DND-41 (cell line): ENCODE measurements at regions not wholly inside any gene's neighbourhood (a gene's known extent, or its start where the extent isn't known, plus 50 kb on each side); places are given as distances from the start of the nearest gene placed in this dataset.

Source experiments
- ATAC-seq: fragments of 200-7000 bp; cut with Tn5 transposase; 3 replicates; pipeline ENCODE4 v1.9.1; 2021; ENCODE audit warnings: low read depth; ENCODE audit not compliant: insufficient read depth
- DNase-seq: peaks from one replicate; pipeline ENCODE4 v3.0.0-alpha.2; 2020
- H2AFZ ChIP-seq: 2 replicates; pipeline ENCODE4 v1.6.0; 2012; ENCODE audit warnings: low read depth, low read length
- H3K27ac ChIP-seq: 2 replicates; pipeline ENCODE4 v1.5.1; 2012; ENCODE audit warnings: low read length, inconsistent platforms
- H3K27me3 ChIP-seq: fragments of 200-600 bp; sonication (generic); 2 replicates; pipeline ENCODE4 v1.6.0; 2012; ENCODE audit warnings: low read length, mild to moderate bottlenecking, inconsistent platforms; ENCODE audit not compliant: insufficient read depth, poor library complexity
- H3K36me3 ChIP-seq: 2 replicates; pipeline ENCODE4 v1.5.1; 2012; ENCODE audit warnings: low read length, inconsistent platforms; ENCODE audit not compliant: insufficient read depth
- H3K4me1 ChIP-seq: 2 replicates; pipeline ENCODE4 v1.5.1; 2012; ENCODE audit warnings: mild to moderate bottlenecking, low read length; ENCODE audit not compliant: insufficient read depth
- H3K4me2 ChIP-seq: 2 replicates; pipeline ENCODE4 v1.6.0; 2012; ENCODE audit warnings: mild to moderate bottlenecking, moderate library complexity, low read length, inconsistent platforms; ENCODE audit not compliant: insufficient read depth
- H3K4me3 ChIP-seq, 2 experiments: fragments of 200-600 bp in 1 of 2; shearing (Covaris generic) in 1 of 2; 2 replicates each; pipeline ENCODE4 v1.5.1; 2012 to 2016; ENCODE audit warnings: inconsistent platforms in 2 of 2, low read length in 2 of 2, mild to moderate bottlenecking in 2 of 2, low read depth in 1 of 2, moderate library complexity in 1 of 2
- H3K79me2 ChIP-seq: 2 replicates; pipeline ENCODE4 v1.6.0; 2012; ENCODE audit warnings: low read length, inconsistent platforms; ENCODE audit not compliant: insufficient read depth
- H3K9ac ChIP-seq: 2 replicates; pipeline ENCODE4 v1.6.0; 2012; ENCODE audit warnings: low read depth, mild to moderate bottlenecking, inconsistent platforms, low read length, moderate library complexity
- H3K9me3 ChIP-seq: 2 replicates; pipeline ENCODE4 v1.5.1; 2012; ENCODE audit warnings: low read length, moderate library complexity, mild to moderate bottlenecking, inconsistent platforms; ENCODE audit not compliant: insufficient read depth, severe bottlenecking
- H4K20me1 ChIP-seq: 2 replicates; pipeline ENCODE4 v1.6.0; 2012; ENCODE audit warnings: low read length; ENCODE audit not compliant: insufficient read depth
- CTCF ChIP-seq: IDR thresholded peaks from 2 replicates; pipeline ENCODE4 v1.5.1; 2012; ENCODE audit warnings: borderline replicate concordance, low read length, moderate library complexity, mild to moderate bottlenecking; ENCODE audit not compliant: poor library complexity, severe bottlenecking; ENCODE audit errors: extremely low read depth
- EZH2 ChIP-seq: IDR thresholded peaks from 3 replicates; pipeline ENCODE4 v1.6.1; 2012; ENCODE audit warnings: borderline replicate concordance, low read depth, mild to moderate bottlenecking, moderate library complexity, low read length, inconsistent platforms; ENCODE audit not compliant: severe bottlenecking

GRCh38 chr16:51531271-51531670 lies 380.2 kb upstream of the SALL1 start:
- H3K36me3 ChIP-seq: no peaks in the 10 kb centered on the region
- H3K79me2 ChIP-seq: no peaks in the 10 kb centered on the region
- no peak overlapping the region for H2AFZ ChIP-seq
- TF ChIP-seq EZH2 (no peak), CTCF (no peak)
- no peaks in the 10 kb centered on the region for H3K9me3 ChIP-seq
- H3K27me3 ChIP-seq: no peaks in the 10 kb centered on the region
- H3K4me1 ChIP-seq: no peaks in the 10 kb centered on the region
- H4K20me1 ChIP-seq: no peaks in the 10 kb centered on the region
- H3K4me3 ChIP-seq: no peak overlapping the region
- H3K9ac ChIP-seq: no peak overlapping the region
- H3K27ac ChIP-seq: no peak overlapping the region
- no peak overlapping the region for H3K4me2 ChIP-seq
- no peak for DNase-seq
- ATAC-seq: no peak

- Histone ChIP-seq H3K9ac (no peak overlapping the region), H3K4me2 (no peak overlapping the region), H3K27me3 (no peaks in the 10 kb centered on the region), H3K27ac (no peak overlapping the region), H3K4me1 (no peaks in the 10 kb centered on the region), H3K4me3 (no peak overlapping the region), H4K20me1 (no peaks in the 10 kb centered on the region), H3K9me3 (no peaks in the 10 kb centered on the region), H2AFZ (no peak overlapping the region), H3K79me2 (no peaks in the 10 kb centered on the region), H3K36me3 (no peaks in the 10 kb centered on the region)
- ATAC-seq: no peak
- TF ChIP-seq CTCF (no peak), EZH2 (no peak)
- DNase-seq: no peak
These were observed 376.3 kb upstream of the SALL1 start for GRCh38 chr16:51527349-51527748.

GRCh38 chr16:51526621-51527020 lies 375.6 kb upstream of the SALL1 start:
- H4K20me1 ChIP-seq: no peaks in the 10 kb centered on the region
- no peaks in the 10 kb centered on the region for H3K79me2 ChIP-seq
- no peaks in the 10 kb centered on the region for H3K4me1 ChIP-seq
- no peak overlapping the region for H3K27ac ChIP-seq
- ATAC-seq: no peak
- no peak overlapping the region for H3K4me2 ChIP-seq
- H3K9me3 ChIP-seq: no peaks in the 10 kb centered on the region
- no peak overlapping the region for H3K4me3 ChIP-seq
- DNase-seq: no peak
- H3K9ac ChIP-seq: no peak overlapping the region
- TF ChIP-seq EZH2 (no peak), CTCF (no peak)
- H2AFZ ChIP-seq: no peak overlapping the region
- no peaks in the 10 kb centered on the region for H3K36me3 ChIP-seq
- H3K27me3 ChIP-seq: no peaks in the 10 kb centered on the region
